ENCODE measurements at regions not wholly inside any gene's neighbourhood (a gene's known extent, or its start where the extent isn't known, plus 50 kb on each side); places are given as distances from the start of the nearest gene placed in this dataset.

GRCh38 chr11:115049796-115050195 lies 371.5 kb downstream of the NXPE2 start:
- no peak for TF ChIP-seq CTCF (IDR thresholded peaks at IDR 0.05)
- Histone ChIP-seq H3K9me3 (no peaks in the 10 kb centered on the region), H3K27me3 (ENCODE audit: low read depth) (no peaks in the 10 kb centered on the region), H3K4me3 (no peak overlapping the region), H3K4me1 (no peaks in the 10 kb centered on the region), H3K36me3 (no peaks in the 10 kb centered on the region), H3K27ac (no peak overlapping the region)
- intact Hi-C loops (cut with DNase I), result no loop called here
- ATAC-seq, result no peak
- DNase-seq, result no peak

- no peaks in the 10 kb centered on the region for H3K36me3 ChIP-seq
- DNase-seq (no peak), ATAC-seq (no peak)
- intact Hi-C loops (cut with DNase I), result no loop called here
- TF ChIP-seq CTCF (IDR thresholded peaks at IDR 0.05), result no peak
- H3K27ac ChIP-seq, result no peak overlapping the region
- no peak overlapping the region for H3K4me3 ChIP-seq
- no peaks in the 10 kb centered on the region for H3K27me3 ChIP-seq (ENCODE audit: low read depth)
- H3K4me1 ChIP-seq, result no peaks in the 10 kb centered on the region
- H3K9me3 ChIP-seq, result no peaks in the 10 kb centered on the region
These were observed 372.4 kb downstream of the NXPE2 start for GRCh38 chr11:115050756-115051155.

- Histone ChIP-seq H3K27me3 (ENCODE audit: low read depth) (no peaks in the 10 kb centered on the region), H3K4me1 (no peaks in the 10 kb centered on the region), H3K27ac (no peak overlapping the region), H3K9me3 (peaks cover 7% of the 10 kb centered on the region), H3K36me3 (no peaks in the 10 kb centered on the region), H3K4me3 (no peak overlapping the region)
- no peak for TF ChIP-seq CTCF (IDR thresholded peaks at IDR 0.05)
- DNase-seq, result no peak
- no peak for ATAC-seq
- intact Hi-C loops (cut with DNase I), result no loop called here
These were observed 373.7 kb downstream of the NXPE2 start for GRCh38 chr11:115051938-115052590.

- intact Hi-C loops (cut with DNase I), result no loop called here
- H3K27me3 ChIP-seq (ENCODE audit: low read depth), result no peaks in the 10 kb centered on the region
- no peak for TF ChIP-seq CTCF (IDR thresholded peaks at IDR 0.05)
- H3K4me3 ChIP-seq, result no peak overlapping the region
- H3K4me1 ChIP-seq, result no peaks in the 10 kb centered on the region
- ATAC-seq, result no peak
- H3K27ac ChIP-seq, result no peak overlapping the region
- peaks cover 7% of the 10 kb centered on the region for H3K9me3 ChIP-seq
- H3K36me3 ChIP-seq, result no peaks in the 10 kb centered on the region
- no peak for DNase-seq
These were observed 374.3 kb downstream of the NXPE2 start for GRCh38 chr11:115052601-115053000.

- no peak for TF ChIP-seq CTCF (IDR thresholded peaks at IDR 0.05)
- ATAC-seq (no peak), DNase-seq (no peak)
- Histone ChIP-seq H3K4me1 (no peaks in the 10 kb centered on the region), H3K4me3 (no peak overlapping the region), H3K27ac (no peak overlapping the region), H3K27me3 (ENCODE audit: low read depth) (no peaks in the 10 kb centered on the region), H3K36me3 (no peaks in the 10 kb centered on the region), H3K9me3 (peaks cover 7% of the 10 kb centered on the region)
- intact Hi-C loops (cut with DNase I), result no loop called here
These were observed 376.5 kb downstream of the NXPE2 start for GRCh38 chr11:115054570-115055538.
